CD14-positive monocyte (primary cell): ENCODE measurements at regions not wholly inside any gene's neighbourhood (a gene's known extent, or its start where the extent isn't known, plus 50 kb on each side); places are given as distances from the start of the nearest gene placed in this dataset.

Source experiments
- DNase-seq, 3 donors: peaks; one replicate each; pipeline ENCODE4 v3.0.0-alpha.2; 2011 to 2022
- H2AFZ ChIP-seq: 2 replicates; pipeline ENCODE4 v1.6.0; 2012; ENCODE audit warnings: mild to moderate bottlenecking, low read depth, low read length, inconsistent platforms; ENCODE audit not compliant: insufficient read depth, poor library complexity, severe bottlenecking
- H3K27ac ChIP-seq, 2 donors: 1 replicate in 1 of 2; 2 replicates in 1 of 2; pipeline ENCODE4 v1.5.1; 2012 to 2013; ENCODE audit warnings: low read length in 2 of 2, control low read depth in 1 of 2, inconsistent platforms in 1 of 2, low read depth in 1 of 2, mild to moderate bottlenecking in 1 of 2
- H3K27me3 ChIP-seq, 2 donors: one replicate each; pipeline versions ENCODE4 v1.6.0 to v1.6.1; 2011 to 2013; ENCODE audit warnings: low read length in 2 of 2; ENCODE audit not compliant: control insufficient read depth in 2 of 2, insufficient read depth in 2 of 2
- H3K36me3 ChIP-seq, 2 donors: replicated peaks in 1 of 2; 1 replicate in 1 of 2; 2 replicates in 1 of 2; pipeline versions ENCODE4 v1.5.1 to v1.6.1; 2012 to 2013; ENCODE audit warnings: low read length in 2 of 2, control low read depth in 1 of 2, inconsistent platforms in 1 of 2, mild to moderate bottlenecking in 1 of 2; ENCODE audit not compliant: insufficient read depth in 2 of 2, control insufficient read depth in 1 of 2
- H3K4me1 ChIP-seq, 2 donors: 1 replicate in 1 of 2; 2 replicates in 1 of 2; pipeline versions ENCODE4 v1.5.1 to v1.6.1; 2012 to 2013; ENCODE audit warnings: low read length in 2 of 2, control low read depth in 1 of 2, inconsistent platforms in 1 of 2, mild to moderate bottlenecking in 1 of 2, moderate library complexity in 1 of 2; ENCODE audit not compliant: insufficient read depth in 2 of 2, control insufficient read depth in 1 of 2
- H3K4me2 ChIP-seq: replicated peaks from 2 replicates; pipeline ENCODE3; 2012; ENCODE audit warnings: low read length, moderate library complexity, mild to moderate bottlenecking; ENCODE audit not compliant: poor library complexity, severe bottlenecking; ENCODE audit errors: extremely low read depth
- H3K4me3 ChIP-seq, 3 experiments: fragments of 200-600 bp in 1 of 3; sonication (generic) in 1 of 3; replicated peaks in 1 of 3; 1 replicate in 2 of 3; 2 replicates in 1 of 3; pipeline ENCODE4 v1.5.1; 2011 to 2013; ENCODE audit warnings: low read length in 3 of 3, mild to moderate bottlenecking in 3 of 3, control low read depth in 2 of 3, low read depth in 2 of 3, inconsistent platforms in 1 of 3, moderate library complexity in 1 of 3
- H3K79me2 ChIP-seq: 2 replicates; pipeline ENCODE4 v1.6.0; 2012; ENCODE audit warnings: mild to moderate bottlenecking, control low read depth, inconsistent platforms, low read length, moderate library complexity; ENCODE audit not compliant: insufficient read depth
- H3K9ac ChIP-seq: 2 replicates; pipeline ENCODE4 v1.6.0; 2017; ENCODE audit warnings: low read length, mild to moderate bottlenecking; ENCODE audit not compliant: insufficient read depth, poor library complexity, severe bottlenecking
- H3K9me3 ChIP-seq, 2 donors: replicated peaks in 1 of 2; 1 replicate in 1 of 2; 2 replicates in 1 of 2; pipeline versions ENCODE4 v1.5.1 to v1.6.1; 2012 to 2013; ENCODE audit warnings: low read length in 2 of 2, control low read depth in 1 of 2; ENCODE audit not compliant: control insufficient read depth in 1 of 2, insufficient read depth in 1 of 2
- H4K20me1 ChIP-seq: 2 replicates; pipeline ENCODE4 v1.6.0; 2012; ENCODE audit warnings: mild to moderate bottlenecking, low read length, control low read depth, moderate library complexity; ENCODE audit not compliant: insufficient read depth
- H3K27ac Mint-ChIP-seq, 7 donors: one replicate each; pipeline ENCODE4 v1.8.0; 2020; ENCODE audit warnings: mild to moderate bottlenecking in 7 of 7, mixed read lengths in 7 of 7, moderate library complexity in 6 of 7, inconsistent platforms in 2 of 7
- H3K27me3 Mint-ChIP-seq, 3 donors: one replicate each; pipeline ENCODE4 v1.8.0; 2021 to 2022; ENCODE audit warnings: low read depth in 3 of 3, mild to moderate bottlenecking in 3 of 3, mixed read lengths in 3 of 3, moderate library complexity in 3 of 3, inconsistent platforms in 1 of 3
- H3K36me3 Mint-ChIP-seq, 2 donors: one replicate each; pipeline ENCODE4 v1.8.0; 2020; ENCODE audit warnings: mixed read lengths in 2 of 2, inconsistent platforms in 1 of 2, mild to moderate bottlenecking in 1 of 2
- H3K4me1 Mint-ChIP-seq: one replicate; pipeline ENCODE4 v1.8.0; 2020; ENCODE audit warnings: mild to moderate bottlenecking, mixed read lengths
- H3K4me3 Mint-ChIP-seq, 2 donors: one replicate each; pipeline ENCODE4 v1.8.0; 2020; ENCODE audit warnings: mild to moderate bottlenecking in 2 of 2, mixed read lengths in 2 of 2, moderate library complexity in 1 of 2
- H3K9me3 Mint-ChIP-seq, 7 donors: one replicate each; pipeline ENCODE4 v1.8.0; 2020 to 2022; ENCODE audit warnings: mixed read lengths in 7 of 7, mild to moderate bottlenecking in 6 of 7, moderate library complexity in 6 of 7, inconsistent platforms in 2 of 7
- CTCF ChIP-seq: fragments of 200-600 bp; IDR thresholded peaks from one replicate; pipeline ENCODE4 v1.8.0; 2022; ENCODE audit warnings: antibody characterized with exemption, mild to moderate bottlenecking
- WGBS: methylation state at CpG from one replicate; pipeline ENCODE4 v1.1.5; 2013; ENCODE audit warnings: missing lambda C conversion rate; ENCODE audit not compliant: insufficient coverage; 5-methylcytosine and 5-hydroxymethylcytosine counted together
- intact Hi-C, 2 donors: fragments of 100-400 bp; cut with micrococcal nuclease; formaldehyde crosslinking; loops; one replicate each; pipeline versions ENCODE4 v1.15.0 to v1.15.1; 2023

- H3K4me1 ChIP-seq = no peaks in the 10 kb centered on the region
- WGBS = no CpG with 5 or more reads among the region's 2 CpGs
- no peak overlapping the region for H3K4me3 ChIP-seq
- Mint-ChIP-seq H3K27ac (no peak overlapping the region), H3K36me3 (no peaks in the 10 kb centered on the region), H3K27me3 (peaks cover 5 to 8% (median 5%) of the 10 kb centered on the region in 3 donors), H3K4me3 (no peak overlapping the region), H3K4me1 (no peaks in the 10 kb centered on the region), H3K9me3 (peaks cover 0 to 9% (median 4%) of the 10 kb centered on the region in 7 donors)
- no peak overlapping the region for H3K9ac ChIP-seq
- no peaks in the 10 kb centered on the region for H3K36me3 ChIP-seq
- H4K20me1 ChIP-seq = no peaks in the 10 kb centered on the region
- no peak for DNase-seq
- intact Hi-C loops = no loop called here
- no peak for TF ChIP-seq CTCF
- H3K27ac ChIP-seq = no peak overlapping the region
- no peak overlapping the region for H2AFZ ChIP-seq
- H3K4me2 ChIP-seq = no peak overlapping the region
- no peaks in the 10 kb centered on the region for H3K27me3 ChIP-seq
- H3K9me3 ChIP-seq = no peaks in the 10 kb centered on the region
- H3K79me2 ChIP-seq = no peaks in the 10 kb centered on the region
Observed at GRCh38 chr6:40879169-40879568, 159.9 kb downstream of the UNC5CL start.

- TF ChIP-seq CTCF = no peak
- Histone ChIP-seq H3K79me2 (no peaks in the 10 kb centered on the region), H3K9me3 (no peaks in the 10 kb centered on the region), H3K36me3 (no peaks in the 10 kb centered on the region), H3K4me3 (no peak overlapping the region), H3K27ac (no peak overlapping the region), H2AFZ (no peak overlapping the region), H3K4me2 (no peak overlapping the region), H3K27me3 (no peaks in the 10 kb centered on the region), H3K9ac (no peak overlapping the region), H3K4me1 (no peaks in the 10 kb centered on the region), H4K20me1 (no peaks in the 10 kb centered on the region)
- no peaks in the 10 kb centered on the region for H3K4me1 Mint-ChIP-seq
- 50% methylated on average over 1 of the region's 1 CpG for WGBS
- H3K27me3 Mint-ChIP-seq = peaks cover 5 to 8% (median 8%) of the 10 kb centered on the region in 3 donors
- intact Hi-C loops = no loop called here
- H3K9me3 Mint-ChIP-seq = peaks cover 0 to 9% (median 4%) of the 10 kb centered on the region in 7 donors
- no peak overlapping the region for H3K27ac Mint-ChIP-seq
- H3K4me3 Mint-ChIP-seq = no peak overlapping the region
- H3K36me3 Mint-ChIP-seq = no peaks in the 10 kb centered on the region
- no peak for DNase-seq
Observed at GRCh38 chr6:40877362-40877761, 161.7 kb downstream of the UNC5CL start.
